Neural progenitor cell (in vitro differentiated cells): ENCODE measurements at regions not wholly inside any gene's neighbourhood (a gene's known extent, or its start where the extent isn't known, plus 50 kb on each side); places are given as distances from the start of the nearest gene placed in this dataset.

Experiments used
- CTCF ChIP-seq: fragments of 200-600 bp; sonication (generic); IDR thresholded peaks from 2 replicates; pipeline ENCODE4 v1.5.1; 2017; ENCODE audit warnings: antibody characterized with exemption, mild to moderate bottlenecking
- EZH2phosphoT487 ChIP-seq: fragments of 200-600 bp; sonication (generic); IDR thresholded peaks from 2 replicates; pipeline ENCODE4 v1.6.1; 2017; ENCODE audit warnings: antibody characterized with exemption

- no peak for TF ChIP-seq CTCF
- no peak for TF ChIP-seq EZH2phosphoT487
Measured at GRCh38 chr16:75948886-75949285, 222.6 kb upstream of the CPHXL start.
